Mammary epithelial cell (primary cell): ENCODE measurements at regions not wholly inside any gene's neighbourhood (a gene's known extent, or its start where the extent isn't known, plus 50 kb on each side); places are given as distances from the start of the nearest gene placed in this dataset.

ENCODE experiments used
- EZH2 ChIP-seq: IDR thresholded peaks from 2 replicates; pipeline ENCODE4 v1.6.1; 2012; ENCODE audit warnings: low read length, inconsistent platforms, borderline replicate concordance
- TF ChIP-seq, protein P1 (sequence below), 2 donors: IDR thresholded peaks in 1 of 2; conservative IDR thresholded peaks in 1 of 2; 2 replicates each; pipeline ENCODE4 v1.5.1; 2011 to 2012; ENCODE audit warnings: inconsistent platforms in 2 of 2, low read length in 2 of 2, mild to moderate bottlenecking in 2 of 2, control low read depth in 1 of 2, low read depth in 1 of 2; ENCODE audit not compliant: insufficient read depth in 1 of 2; ENCODE audit errors: extremely low read depth in 1 of 2

DNA sequence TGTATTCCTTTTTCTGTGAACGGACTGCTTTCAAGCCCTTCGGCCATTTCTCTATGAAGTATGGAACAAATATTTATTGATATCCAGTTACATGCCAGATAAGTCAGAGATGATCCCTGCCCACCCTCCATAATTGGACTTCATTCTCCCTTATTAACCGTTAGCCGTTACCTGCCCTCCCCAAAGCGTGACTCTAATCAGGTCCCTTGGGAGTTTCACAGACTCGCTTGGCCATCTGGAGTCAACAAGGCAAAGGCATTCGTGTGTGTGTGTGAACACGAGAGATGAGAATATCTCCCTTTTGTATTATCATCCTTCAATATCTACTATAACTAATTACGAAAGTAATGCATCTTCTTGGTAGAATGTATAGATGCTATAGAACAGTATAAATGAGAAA lies 314.5 kb downstream of the TLE3 start:
- TF ChIP-seq, protein P1, sequence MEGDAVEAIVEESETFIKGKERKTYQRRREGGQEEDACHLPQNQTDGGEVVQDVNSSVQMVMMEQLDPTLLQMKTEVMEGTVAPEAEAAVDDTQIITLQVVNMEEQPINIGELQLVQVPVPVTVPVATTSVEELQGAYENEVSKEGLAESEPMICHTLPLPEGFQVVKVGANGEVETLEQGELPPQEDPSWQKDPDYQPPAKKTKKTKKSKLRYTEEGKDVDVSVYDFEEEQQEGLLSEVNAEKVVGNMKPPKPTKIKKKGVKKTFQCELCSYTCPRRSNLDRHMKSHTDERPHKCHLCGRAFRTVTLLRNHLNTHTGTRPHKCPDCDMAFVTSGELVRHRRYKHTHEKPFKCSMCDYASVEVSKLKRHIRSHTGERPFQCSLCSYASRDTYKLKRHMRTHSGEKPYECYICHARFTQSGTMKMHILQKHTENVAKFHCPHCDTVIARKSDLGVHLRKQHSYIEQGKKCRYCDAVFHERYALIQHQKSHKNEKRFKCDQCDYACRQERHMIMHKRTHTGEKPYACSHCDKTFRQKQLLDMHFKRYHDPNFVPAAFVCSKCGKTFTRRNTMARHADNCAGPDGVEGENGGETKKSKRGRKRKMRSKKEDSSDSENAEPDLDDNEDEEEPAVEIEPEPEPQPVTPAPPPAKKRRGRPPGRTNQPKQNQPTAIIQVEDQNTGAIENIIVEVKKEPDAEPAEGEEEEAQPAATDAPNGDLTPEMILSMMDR (conservative IDR thresholded peaks at IDR 0.05 in 1 of 2, IDR thresholded peaks at IDR 0.05 in 1 of 2; ENCODE audit: extremely low read depth in 1 of 2, insufficient read depth in 1 of 2, low read depth in 1 of 2, low read length in 2 of 2), result no peak
- no peak for TF ChIP-seq EZH2
